Right ventricle myocardium inferior (tissue), 1 donor: ENCODE measurements at regions not wholly inside any gene's neighbourhood (a gene's known extent, or its start where the extent isn't known, plus 50 kb on each side); places are given as distances from the start of the nearest gene placed in this dataset.

ENCODE experiments used
- ATAC-seq: fragments of 200-7000 bp; cut with Tn5 transposase; one replicate; pipeline ENCODE4 v1.9.1; 2020; ENCODE audit warnings: mild to moderate bottlenecking, moderate library complexity
- DNase-seq: peaks from one replicate; pipeline ENCODE4 v3.0.0; 2021; ENCODE audit errors: missing footprints
- intact Hi-C: fragments of 100-400 bp; cut with DNase I; formaldehyde crosslinking; loops from one replicate; pipeline ENCODE4 v1.11.0; 2022
- donor health status: DM: no; HTN: yes; CAD: no; lungs with severe emphysema.

- DNase-seq (no peak), ATAC-seq (no peak)
- intact Hi-C loops = loop anchor here (10.0 kb wide), 1 partner anchor 404 kb away; no protein-coding TSS in a partner anchor
Measured at GRCh38 chr5:96340357-96340756, 92.7 kb downstream of the PCSK1 start.

- ATAC-seq (no peak), DNase-seq (no peak)
- intact Hi-C loops = loop anchor here (5.0 to 10.0 kb wide), 6 partner anchors 223 to 693 kb away; partner anchors contain the start of gene RFESD
Measured at GRCh38 chr5:96339862-96340261, 93.2 kb downstream of the PCSK1 start.

DNA sequence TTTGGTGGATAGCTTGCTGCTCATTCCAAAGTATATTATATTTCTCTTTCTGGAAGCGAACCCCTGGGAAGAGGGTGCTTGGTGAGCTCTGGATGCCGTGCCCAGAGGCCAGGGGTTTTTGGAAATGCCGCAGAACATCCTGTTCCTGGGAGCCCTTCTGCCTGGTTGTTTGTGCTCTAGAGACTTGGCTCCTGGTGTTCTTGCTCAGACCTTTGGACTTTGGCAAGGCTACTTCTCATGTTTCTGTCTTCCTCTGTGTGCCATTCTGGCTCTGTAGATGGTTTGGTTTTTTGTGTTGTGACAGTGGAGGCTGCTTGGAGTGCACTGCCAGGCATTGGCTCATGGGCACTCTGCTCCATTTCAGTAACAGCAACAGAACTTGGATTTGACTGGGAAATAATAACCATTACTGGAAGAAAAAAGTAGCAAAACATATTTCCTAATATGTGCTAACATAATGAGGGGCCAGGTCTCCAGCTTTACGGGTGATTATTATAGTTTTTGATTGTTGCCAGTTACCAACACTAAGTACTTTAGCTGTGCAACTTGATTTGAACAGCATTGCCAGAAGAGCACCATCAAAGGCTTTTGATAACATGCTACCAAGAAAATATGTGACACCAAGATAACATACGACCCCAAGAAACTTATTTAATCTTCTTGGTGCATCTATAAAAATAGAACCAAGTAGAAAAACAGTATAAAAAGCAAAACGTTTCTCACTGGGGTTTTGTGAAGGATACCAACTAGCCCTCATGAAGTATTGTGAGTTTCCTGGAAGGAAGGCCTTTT lies 94.2 kb downstream of the PCSK1 start:
- DNase-seq = no peak

DNA sequence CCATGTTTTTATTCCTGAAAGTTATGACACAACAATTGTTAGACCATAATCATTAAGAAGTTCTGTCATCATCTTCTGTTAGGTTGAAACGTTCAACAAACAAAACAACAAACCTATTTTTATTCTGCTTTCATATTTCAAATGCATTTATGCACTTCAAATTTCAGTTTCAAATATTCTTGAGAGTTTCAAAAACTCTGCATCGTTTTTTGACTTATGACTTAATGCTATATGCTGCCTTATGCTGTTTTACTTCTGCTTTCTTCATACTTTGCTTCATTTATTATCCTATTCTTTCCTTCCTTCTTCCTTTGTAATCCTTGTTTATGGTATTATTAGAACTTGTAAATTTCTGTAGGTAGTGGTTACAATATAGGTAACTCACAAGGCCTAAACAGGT lies 95.0 kb downstream of the PCSK1 start:
- intact Hi-C loops = loop anchor here (5.0 to 10.0 kb wide), 5 partner anchors 221 to 691 kb away; partner anchors contain the start of gene RFESD
- no peak for DNase-seq
- ATAC-seq = no peak

More for the DNA sequence above, 94.2 kb downstream of the PCSK1 start:
- intact Hi-C loops = loop anchor here (5.0 to 10.0 kb wide), 5 partner anchors 222 to 692 kb away; partner anchors contain the start of gene RFESD
- ATAC-seq = peak; percentile 67

- ATAC-seq (no peak), DNase-seq (no peak)
- intact Hi-C loops = loop anchor here (5.0 to 10.0 kb wide), 5 partner anchors 220 to 690 kb away; partner anchors contain the start of gene RFESD
Measured at GRCh38 chr5:96337048-96337781, 95.8 kb downstream of the PCSK1 start.

- DNase-seq = no peak
- ATAC-seq = peak; percentile 77
- intact Hi-C loops = loop anchor here (1.0 to 10.0 kb wide), 7 partner anchors 219 to 689 kb away; partner anchors contain the start of genes ELL2 and RFESD
Measured at GRCh38 chr5:96336351-96336985, 96.6 kb downstream of the PCSK1 start.

DNA sequence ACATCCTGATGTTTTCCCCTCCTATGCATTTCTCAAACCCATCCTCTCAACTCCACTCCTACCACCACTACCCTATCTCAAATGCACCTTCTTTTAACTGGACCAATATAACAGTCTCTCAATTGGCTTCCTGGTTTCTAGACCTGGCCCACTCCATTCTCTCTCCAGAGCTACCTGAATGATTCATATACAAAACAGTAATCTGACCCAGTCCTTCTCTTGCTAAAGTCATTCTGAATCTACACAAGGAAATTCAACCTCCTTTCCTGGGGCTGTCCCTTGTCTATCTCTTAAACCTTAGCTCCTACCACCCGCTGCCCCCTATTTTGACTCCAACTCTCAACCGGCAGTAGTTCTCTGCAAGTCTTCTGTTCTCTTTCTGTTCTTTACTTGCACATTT lies 97.2 kb downstream of the PCSK1 start:
- no peak for ATAC-seq
- no peak for DNase-seq
- intact Hi-C loops = loop anchor here (1.0 to 10.0 kb wide), 7 partner anchors 219 to 689 kb away; partner anchors contain the start of genes ELL2 and RFESD

DNA sequence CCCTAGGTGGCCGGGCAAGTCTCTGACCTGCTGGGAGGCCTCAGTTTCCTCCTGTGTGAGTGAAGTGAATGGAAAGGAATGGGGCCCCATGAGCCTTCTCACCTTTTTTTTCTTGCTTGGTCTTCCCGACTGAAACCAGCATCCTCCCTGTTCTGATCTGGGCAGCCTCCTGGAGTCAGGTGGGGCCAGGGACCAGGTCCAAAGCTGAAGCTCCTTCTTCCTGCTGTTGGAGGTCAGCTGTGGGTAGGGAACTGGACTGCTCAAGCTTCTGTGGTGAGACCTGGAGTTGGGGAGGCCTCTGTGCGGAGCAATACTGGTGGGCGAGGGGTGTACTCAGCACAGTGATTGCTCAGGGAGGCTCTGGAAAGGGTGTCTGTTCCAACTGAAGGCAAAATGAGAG lies 99.7 kb downstream of the PCSK1 start:
- intact Hi-C loops = loop anchor here (5.0 to 10.0 kb wide), 3 partner anchors 86 to 549 kb away; no protein-coding TSS in a partner anchor
- ATAC-seq (no peak), DNase-seq (no peak)

- DNase-seq = no peak
- ATAC-seq = peak; percentile 53
- intact Hi-C loops = loop anchor here (5.0 to 10.0 kb wide), 3 partner anchors 85 to 548 kb away; no protein-coding TSS in a partner anchor
Measured at GRCh38 chr5:96332535-96333366, 100.3 kb downstream of the PCSK1 start.

GRCh38 chr5:96331681-96332361 lies 101.2 kb downstream of the PCSK1 start:
- ATAC-seq (no peak), DNase-seq (no peak)
- intact Hi-C loops = loop anchor here (5.0 to 10.0 kb wide), 3 partner anchors 85 to 547 kb away; no protein-coding TSS in a partner anchor

GRCh38 chr5:96331210-96331609 lies 101.8 kb downstream of the PCSK1 start:
- ATAC-seq (no peak), DNase-seq (no peak)
- intact Hi-C loops = loop anchor here (5.0 to 10.0 kb wide), 3 partner anchors 84 to 546 kb away; no protein-coding TSS in a partner anchor

DNA sequence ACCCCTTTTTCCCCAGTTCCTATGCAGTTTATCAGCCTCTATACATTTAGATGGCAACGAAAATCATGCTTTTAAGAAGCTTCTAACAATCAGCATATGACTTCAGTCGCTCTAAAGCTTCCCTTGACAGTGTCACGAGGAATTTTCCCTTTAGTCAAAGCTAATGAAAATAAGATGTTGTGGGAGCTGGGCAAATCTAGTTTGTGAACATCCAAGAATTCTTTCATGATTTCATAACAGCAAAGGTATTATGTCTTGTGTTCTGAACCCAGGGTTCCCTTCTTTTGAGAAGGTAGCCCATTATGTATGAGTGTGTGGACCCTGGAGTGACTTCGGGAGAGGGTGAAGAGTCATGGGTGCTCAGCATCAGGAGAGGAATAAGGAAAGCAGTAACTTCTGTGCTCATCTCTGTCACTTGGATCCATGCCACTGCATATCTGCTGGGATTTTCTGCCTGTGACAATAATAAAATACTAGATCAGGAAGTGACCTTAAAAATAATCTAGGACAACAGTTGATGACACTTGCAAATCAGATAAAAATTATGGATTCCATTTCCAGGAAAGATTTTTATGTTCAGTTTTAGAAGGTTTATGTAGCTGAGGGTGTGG lies 102.4 kb downstream of the PCSK1 start:
- DNase-seq = no peak
- ATAC-seq = no peak
- intact Hi-C loops = loop anchor here (5.0 to 10.0 kb wide), 3 partner anchors 83 to 546 kb away; no protein-coding TSS in a partner anchor

DNA sequence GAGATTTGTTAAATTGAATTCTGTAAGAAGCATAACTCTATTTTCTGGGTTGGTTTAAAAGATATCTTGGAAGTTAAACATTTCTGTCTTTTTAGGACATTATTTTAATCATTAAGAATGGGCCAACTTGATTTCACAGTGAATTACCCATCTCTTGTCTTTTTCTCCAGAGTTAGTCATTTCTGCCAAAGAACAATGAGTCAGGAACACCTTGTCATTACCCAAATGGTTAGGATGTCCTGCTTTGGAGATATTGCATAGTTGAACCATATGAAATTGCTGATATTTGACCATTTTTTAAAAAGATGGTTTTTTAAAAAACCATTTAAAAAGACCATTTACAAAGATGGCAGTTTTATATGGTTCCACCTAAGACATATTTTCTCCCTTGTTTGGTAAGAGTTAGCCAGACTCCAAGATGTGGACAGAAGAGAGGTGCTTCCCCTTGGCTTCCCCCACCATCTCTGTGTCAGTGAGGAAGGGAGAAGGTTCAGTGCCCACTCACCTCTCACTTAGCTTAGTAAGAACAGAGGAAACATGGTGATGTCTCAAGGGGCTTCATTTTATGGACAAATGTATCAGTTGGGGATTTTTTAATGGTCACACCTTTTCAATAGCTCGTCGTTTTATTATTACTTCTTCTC lies 103.0 kb downstream of the PCSK1 start:
- DNase-seq = no peak
- ATAC-seq = no peak
- intact Hi-C loops = loop anchor here (5.0 to 10.0 kb wide), 3 partner anchors 83 to 545 kb away; no protein-coding TSS in a partner anchor

DNA sequence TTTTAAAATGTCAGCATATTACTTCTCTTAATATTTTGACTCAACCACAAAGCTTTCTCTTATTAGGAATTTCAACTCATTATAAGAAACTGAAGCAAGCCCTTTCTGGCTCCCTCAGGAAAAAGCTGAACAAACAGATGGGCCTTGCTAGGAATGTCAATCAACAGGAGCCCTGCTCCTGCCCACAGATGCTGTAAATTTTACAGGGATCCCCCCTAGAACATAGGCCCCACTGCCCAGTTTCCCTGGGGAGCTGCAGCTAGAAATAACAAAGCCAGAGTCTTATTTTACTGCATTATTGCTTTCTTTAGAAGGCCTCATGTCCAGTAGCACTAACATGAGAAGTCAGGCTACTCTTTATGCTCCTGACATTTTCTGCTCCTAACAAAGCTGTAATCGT lies 103.8 kb downstream of the PCSK1 start:
- ATAC-seq = no peak
- no peak for DNase-seq
- intact Hi-C loops = no loop called here

DNA sequence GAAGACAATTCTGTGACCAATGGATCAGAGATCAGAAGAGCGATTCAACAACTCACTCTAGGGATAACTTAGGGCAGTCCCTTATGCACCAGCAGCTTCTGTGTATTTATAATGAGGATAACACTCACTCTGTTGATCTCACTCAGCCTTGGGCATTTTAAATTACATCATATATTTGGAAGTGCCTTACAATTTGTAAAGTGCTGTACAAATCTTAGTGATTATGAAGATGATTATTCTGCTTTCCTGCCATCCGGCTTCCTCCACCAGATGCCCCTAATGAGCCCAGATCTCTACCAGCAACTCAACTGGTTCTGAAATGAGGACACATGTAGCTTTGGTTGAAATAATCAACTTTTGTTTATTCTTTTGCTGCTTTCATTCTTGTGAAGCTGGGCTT lies 105.3 kb downstream of the PCSK1 start:
- intact Hi-C loops = no loop called here
- ATAC-seq (no peak), DNase-seq (no peak)

DNA sequence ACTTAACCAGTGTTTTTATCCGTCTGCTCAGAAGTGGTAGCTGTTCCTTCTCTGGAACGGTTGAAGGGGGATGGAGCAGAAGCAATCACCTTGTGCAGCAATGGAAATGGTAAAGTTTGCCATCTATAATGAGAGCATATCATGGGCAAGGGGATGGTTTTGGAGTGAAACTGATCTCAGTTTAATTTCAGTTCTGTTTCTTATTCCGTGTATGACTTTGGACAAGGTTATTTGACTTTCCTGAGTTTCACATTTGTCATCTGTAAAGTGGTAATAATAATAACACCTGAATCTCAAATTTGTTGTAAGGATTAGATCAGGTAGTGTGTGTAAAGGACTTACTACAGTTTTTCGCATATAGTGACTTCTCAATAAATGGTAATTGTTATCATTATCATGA lies 106.1 kb downstream of the PCSK1 start:
- DNase-seq (no peak), ATAC-seq (no peak)
- intact Hi-C loops = no loop called here
